ENCODE measurements at regions not wholly inside any gene's neighbourhood (a gene's known extent, or its start where the extent isn't known, plus 50 kb on each side); places are given as distances from the start of the nearest gene placed in this dataset.

DNA sequence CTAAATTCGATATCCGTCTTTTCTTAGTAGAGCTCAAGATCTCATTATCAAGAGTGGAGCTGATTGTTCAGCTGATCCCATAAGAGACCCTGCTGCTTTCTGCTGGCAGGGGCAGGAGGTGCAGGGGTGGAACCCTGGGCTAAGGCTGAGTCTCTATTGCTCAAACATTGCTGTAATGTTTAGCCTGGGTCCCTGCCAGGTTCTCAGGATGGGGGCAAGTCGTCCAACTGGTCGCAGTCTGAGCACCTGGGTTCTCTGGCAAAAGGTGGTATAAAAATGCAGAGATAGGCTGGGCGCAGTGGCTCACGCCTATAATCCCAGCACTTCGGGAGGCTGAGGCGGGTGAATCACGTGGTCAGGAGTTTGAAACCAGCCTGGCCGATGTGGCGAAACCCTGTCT lies 62.0 kb upstream of the NRBF2 start:
- Histone ChIP-seq H2BK20ac (ENCODE audit: low read depth, low read length) (no peak overlapping the region), H4K91ac (ENCODE audit: insufficient read depth, low read depth, low read length) (no peak overlapping the region), H3K4me2 (ENCODE audit: low read depth, low read length) (no peak overlapping the region), H3K9me3 (ENCODE audit: control insufficient read depth, insufficient read depth, low read length) (no peaks in the 10 kb centered on the region), H2BK15ac (ENCODE audit: low read depth, low read length) (no peak overlapping the region), H3K4ac (ENCODE audit: low read depth, low read length) (no peak overlapping the region), H2AFZ (replicated peaks; ENCODE audit: low read length, poor library complexity) (no peak overlapping the region), H4K8ac (ENCODE audit: low read depth in 2 of 2, low read length in 2 of 2) (no peak overlapping the region), H3K79me1 (ENCODE audit: low read depth in 1 of 2, low read length in 2 of 2) (no peaks in the 10 kb centered on the region), H3K4me3 (ENCODE audit: insufficient read depth, low read depth, low read length) (no peak overlapping the region), H3K23ac (ENCODE audit: low read depth, low read length) (no peak overlapping the region), H4K5ac (ENCODE audit: low read depth, low read length) (no peak overlapping the region), H3K56ac (ENCODE audit: extremely low read depth, insufficient read depth, low read length) (no peak overlapping the region), H2AK9ac (replicated peaks; ENCODE audit: low read depth, low read length, poor library complexity) (no peak overlapping the region), H3K4me1 (ENCODE audit: control insufficient read depth, insufficient read depth, low read length) (no peaks in the 10 kb centered on the region), H3K14ac (replicated peaks; ENCODE audit: low read depth, low read length) (no peak overlapping the region), H3K9ac (ENCODE audit: low read depth, low read length) (no peak overlapping the region), H3K9me1 (ENCODE audit: insufficient read depth, low read length) (no peaks in the 10 kb centered on the region), H3K18ac (ENCODE audit: low read depth, low read length) (no peak overlapping the region), H3K27ac (ENCODE audit: insufficient read depth, low read length) (no peak overlapping the region), H3K36me3 (ENCODE audit: control insufficient read depth, insufficient read depth, low read length) (no peaks in the 10 kb centered on the region), H3K27me3 (ENCODE audit: control insufficient read depth, insufficient read depth, low read length) (peaks cover 15% of the 10 kb centered on the region), H2AK5ac (ENCODE audit: low read depth, low read length) (no peak overlapping the region), H2BK120ac (ENCODE audit: low read depth, low read length) (no peak overlapping the region), H2BK5ac (ENCODE audit: low read depth, low read length, poor library complexity, severe bottlenecking) (no peak overlapping the region), H4K20me1 (ENCODE audit: insufficient read depth, low read length) (no peaks in the 10 kb centered on the region)
- no TSS peak for BruUV-seq (replicated peaks)
- DNase-seq (no peak), ATAC-seq (ENCODE audit: low read depth) (no peak)
- in situ Hi-C loops (cut with MboI; ENCODE audit: low sequenced_read_pairs) = no loop called here
- CTCF ChIA-PET = no interaction called here
- dilution Hi-C loops (cut with HindIII; ENCODE audit: low sequenced_read_pairs, unreplicated experiment) = no loop called here
- intact Hi-C loops (cut with micrococcal nuclease) = no loop called here
- POLR2A ChIA-PET (ENCODE audit: unreplicated experiment) = no interaction called here
- no peak for TF ChIP-seq MAZ (IDR thresholded peaks at IDR 0.05; ENCODE audit: borderline replicate concordance, low read depth, low read length)
- TF ChIP-seq NFE2L2 (IDR thresholded peaks at IDR 0.05; ENCODE audit: low read depth, low read length) = no peak
- TF ChIP-seq MXI1 (IDR thresholded peaks at IDR 0.05; ENCODE audit: borderline replicate concordance, low read depth, low read length) = no peak
- WGBS, 2 experiments (ENCODE audit: extremely low coverage in 2 of 2, insufficient read length in 1 of 2) = 80% methylated on average over 1 of the region's 11 CpGs; no CpG with 5 or more reads in 1 of the 2 experiments

All from IMR-90 (cell line).